PC-3 (cell line): ENCODE measurements at regions not wholly inside any gene's neighbourhood (a gene's known extent, or its start where the extent isn't known, plus 50 kb on each side); places are given as distances from the start of the nearest gene placed in this dataset.
"Not testable (repeated sequence)": the region's sequence is repeated elsewhere in the genome, so short reads cannot be mapped to it uniquely, and the experiment has no call there.

Experiments
- ATAC-seq: fragments of 200-7000 bp; cut with Tn5 transposase; 2 replicates; pipeline ENCODE4 v1.9.1; 2020; ENCODE audit warnings: mild to moderate bottlenecking, moderate library complexity
- BruUV-seq: library from RNA; stranded (reverse); fragments of 400-500 nt; replicated peaks from 2 replicates; lab custom pipeline; 2021; lab: Mats Ljungman, UMichigan
- CTCF ChIA-PET: fragments of 300-600 bp; sonication (Branson Sonifier 250); formaldehyde crosslinking; loops from one replicate; lab custom pipeline; 2022; ENCODE audit warnings: antibody characterized with exemption; lab: Charles Lee
- POLR2A ChIA-PET: fragments of 300-600 bp; sonication (Branson Sonifier 250); formaldehyde crosslinking; loops from one replicate; lab custom pipeline; 2022; ENCODE audit warnings: antibody characterized with exemption; ENCODE audit not compliant: unreplicated experiment; lab: Charles Lee
- DNase-seq: peaks from one replicate; pipeline ENCODE4 v3.0.0-alpha.2; 2015
- H2AFZ ChIP-seq: fragments of 300-600 bp; sonication (generic); 2 replicates; pipeline ENCODE4 v1.6.0; 2016; ENCODE audit warnings: antibody characterized with exemption, low read length
- H3F3A ChIP-seq: fragments of 300-600 bp; sonication (generic); one replicate; pipeline ENCODE4 v1.6.0; 2017; ENCODE audit warnings: antibody characterized with exemption, low read length, control low read depth, mild to moderate bottlenecking; ENCODE audit not compliant: unreplicated experiment
- H3K27ac ChIP-seq: fragments of 300-600 bp; sonication (generic); 2 replicates; pipeline ENCODE4 v1.5.1; 2016; ENCODE audit warnings: mild to moderate bottlenecking, low read length
- H3K27me3 ChIP-seq: fragments of 300-600 bp; sonication (generic); 2 replicates; pipeline ENCODE4 v1.6.1; 2016; ENCODE audit warnings: low read length, mixed read lengths
- H3K36me3 ChIP-seq: fragments of 300-600 bp; sonication (generic); 2 replicates; pipeline ENCODE4 v1.6.1; 2016; ENCODE audit warnings: low read depth, mixed run types, low read length, mixed read lengths
- H3K4me1 ChIP-seq: fragments of 300-600 bp; sonication (generic); 2 replicates; pipeline ENCODE4 v1.5.1; 2016; ENCODE audit warnings: low read length; ENCODE audit not compliant: insufficient read depth
- H3K4me2 ChIP-seq: fragments of 300-600 bp; sonication (generic); 2 replicates; pipeline ENCODE4 v1.6.0; 2016; ENCODE audit warnings: low read length
- H3K4me3 ChIP-seq: fragments of 300-600 bp; sonication (generic); 2 replicates; pipeline ENCODE4 v1.5.1; 2016; ENCODE audit warnings: mild to moderate bottlenecking, low read length, mixed read lengths
- H3K79me2 ChIP-seq: fragments of 300-600 bp; sonication (generic); 2 replicates; pipeline ENCODE4 v1.6.1; 2017; ENCODE audit warnings: low read length, mixed read lengths
- H3K9ac ChIP-seq: fragments of 300-600 bp; sonication (generic); 2 replicates; pipeline ENCODE4 v1.6.0; 2016; ENCODE audit warnings: mild to moderate bottlenecking, low read length
- H3K9me2 ChIP-seq: fragments of 300-600 bp; sonication (generic); replicated peaks from 2 replicates; pipeline ENCODE4 v1.6.1; 2016; ENCODE audit warnings: mixed run types, low read length, mixed read lengths
- H3K9me3 ChIP-seq: fragments of 300-600 bp; sonication (generic); 2 replicates; pipeline ENCODE4 v1.6.1; 2016; ENCODE audit warnings: low read length, mixed read lengths
- H4K20me1 ChIP-seq: fragments of 300-600 bp; sonication (generic); 2 replicates; pipeline ENCODE4 v1.6.1; 2016; ENCODE audit warnings: low read length, mixed read lengths
- CTCF ChIP-seq: fragments of 300-600 bp; sonication (generic); conservative IDR thresholded peaks from 2 replicates; pipeline ENCODE4 v1.5.1; 2017; ENCODE audit warnings: antibody characterized with exemption, low read depth, mild to moderate bottlenecking, low read length
- EZH2 ChIP-seq: fragments of 300-600 bp; sonication (generic); IDR thresholded peaks from one replicate; pipeline ENCODE4 v1.6.1; 2017; ENCODE audit warnings: antibody characterized with exemption, mild to moderate bottlenecking, low read length; ENCODE audit not compliant: unreplicated experiment
- EZH2phosphoT487 ChIP-seq: fragments of 300-600 bp; sonication (generic); IDR thresholded peaks from 2 replicates; pipeline ENCODE4 v1.6.1; 2018; ENCODE audit warnings: mild to moderate bottlenecking, antibody characterized with exemption, low read length, borderline replicate concordance
- intact Hi-C: fragments of 100-400 bp; cut with micrococcal nuclease; formaldehyde crosslinking; loops from 2 replicates; pipeline ENCODE4 v1.9.0; 2023

GRCh38 chr10:81498011-81498551, 376.9 kb upstream of the NRG3 start:
- Histone ChIP-seq H3K27ac (no peak overlapping the region), H2AFZ (no peak overlapping the region), H3K27me3 (no peaks in the 10 kb centered on the region), H3K4me3 (no peak overlapping the region), H3K4me1 (no peaks in the 10 kb centered on the region), H4K20me1 (no peaks in the 10 kb centered on the region), H3K36me3 (no peaks in the 10 kb centered on the region), H3K9me3 (no peaks in the 10 kb centered on the region), H3K4me2 (no peak overlapping the region), H3K9me2 (no peaks in the 10 kb centered on the region), H3K9ac (no peak overlapping the region), H3K79me2 (no peaks in the 10 kb centered on the region), H3F3A (no peaks in the 10 kb centered on the region)
- ATAC-seq (no peak), DNase-seq (no peak)
- CTCF ChIA-PET, result no interaction called here
- BruUV-seq, result no TSS peak
- POLR2A ChIA-PET, result no interaction called here
- intact Hi-C loops, result no loop called here
- TF ChIP-seq EZH2phosphoT487 (no peak), CTCF (no peak), EZH2 (no peak)

- DNase-seq (no peak), ATAC-seq (no peak)
- TF ChIP-seq CTCF, result no peak
- no peak for TF ChIP-seq EZH2
- no peak for TF ChIP-seq EZH2phosphoT487
- H3K79me2 ChIP-seq, result no peaks in the 10 kb centered on the region
- ChIA-PET CTCF (no interaction called here), POLR2A (no interaction called here)
- BruUV-seq, result no TSS peak
- no peaks in the 10 kb centered on the region for H3K9me3 ChIP-seq
- no peak overlapping the region for H3K4me3 ChIP-seq
- no peaks in the 10 kb centered on the region for H4K20me1 ChIP-seq
- H3K4me1 ChIP-seq, result no peaks in the 10 kb centered on the region
- H3K27me3 ChIP-seq, result no peaks in the 10 kb centered on the region
- no peaks in the 10 kb centered on the region for H3K9me2 ChIP-seq
- H3F3A ChIP-seq, result no peaks in the 10 kb centered on the region
- no peak overlapping the region for H2AFZ ChIP-seq
- H3K4me2 ChIP-seq, result no peak overlapping the region
- intact Hi-C loops, result no loop called here
- no peak overlapping the region for H3K9ac ChIP-seq
- H3K27ac ChIP-seq, result no peak overlapping the region
- H3K36me3 ChIP-seq, result no peaks in the 10 kb centered on the region
Observed at GRCh38 chr10:81502677-81503359, 372.2 kb upstream of the NRG3 start.

- H3F3A ChIP-seq, H3K27ac ChIP-seq, H3K4me2 ChIP-seq, ATAC-seq, H3K9me3 ChIP-seq, H3K27me3 ChIP-seq, H3K79me2 ChIP-seq, H3K9ac ChIP-seq, H3K9me2 ChIP-seq, H3K36me3 ChIP-seq, H4K20me1 ChIP-seq, H2AFZ ChIP-seq, DNase-seq, CTCF ChIA-PET, POLR2A ChIA-PET, H3K4me3 ChIP-seq, H3K4me1 ChIP-seq, intact Hi-C loops, BruUV-seq: not testable (repeated sequence)
Observed at GRCh38 chr10:81505777-81506176, 369.2 kb upstream of the NRG3 start.
